C4-2B (cell line): ENCODE measurements at regions not wholly inside any gene's neighbourhood (a gene's known extent, or its start where the extent isn't known, plus 50 kb on each side); places are given as distances from the start of the nearest gene placed in this dataset.

Experiments used
- CTCF ChIP-seq: fragments of 450-650 bp; conservative IDR thresholded peaks from 2 replicates; pipeline ENCODE4 v1.5.1; 2017; ENCODE audit warnings: mild to moderate bottlenecking
- ZFX ChIP-seq: fragments of 450-650 bp; IDR thresholded peaks from 2 replicates; pipeline ENCODE4 v1.6.1; 2017

DNA sequence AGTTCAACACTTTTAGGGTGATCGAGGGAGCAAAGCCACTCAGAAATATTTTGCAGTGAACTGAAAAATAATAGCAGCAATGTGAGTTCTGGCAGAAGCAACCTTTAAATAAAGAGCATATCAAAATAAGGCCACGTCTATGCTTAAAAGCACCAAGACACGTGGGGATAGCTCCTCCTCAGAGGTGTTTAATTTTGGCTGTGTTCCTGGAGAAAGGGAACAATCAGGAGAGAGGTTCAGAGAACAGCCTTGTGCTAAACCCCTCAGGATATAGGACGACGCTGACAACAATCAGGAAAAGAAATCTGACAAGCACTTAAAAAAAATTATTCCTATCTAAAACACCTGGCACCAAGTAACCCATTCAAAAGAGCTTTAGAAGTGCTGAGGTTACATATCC lies 471.9 kb upstream of the CELF2 start:
- TF ChIP-seq CTCF: no peak
- no peak for TF ChIP-seq ZFX
